ENCODE measurements at regions not wholly inside any gene's neighbourhood (a gene's known extent, or its start where the extent isn't known, plus 50 kb on each side); places are given as distances from the start of the nearest gene placed in this dataset.

- Histone ChIP-seq H3K36me3 (ENCODE audit: insufficient read depth, low read length, poor library complexity, severe bottlenecking) (no peaks in the 10 kb centered on the region), H3K27me3 (replicated peaks; ENCODE audit: insufficient read depth, low read depth, low read length, poor library complexity) (no peaks in the 10 kb centered on the region), H3K27ac (ENCODE audit: low read depth, low read length, poor library complexity, severe bottlenecking) (no peak overlapping the region), H3K4me3 (ENCODE audit: low read depth, low read length, poor library complexity, severe bottlenecking) (no peak overlapping the region), H3K9me3 (ENCODE audit: low read depth, low read length, poor library complexity, severe bottlenecking) (no peaks in the 10 kb centered on the region), H3K4me1 (ENCODE audit: insufficient read depth, low read length, poor library complexity, severe bottlenecking) (no peaks in the 10 kb centered on the region)
- no TSS peak for BruUV-seq (replicated peaks)
- no peak for DNase-seq (ENCODE audit: low spot score)
- POLR2A ChIA-PET (ENCODE audit: low non-redundant PET), result no interaction called here
- intact Hi-C loops (cut with micrococcal nuclease; ENCODE audit: unreplicated experiment), result no loop called here
- CTCF ChIA-PET, result no interaction called here
- TF ChIP-seq EZH2 (IDR thresholded peaks at IDR 0.05; ENCODE audit: borderline replicate concordance, low read depth, low read length, poor library complexity, severe bottlenecking) (no peak), CTCF (conservative IDR thresholded peaks at IDR 0.05; ENCODE audit: low read depth, low read length) (no peak)
Measured at GRCh38 chr11:11213117-11213516, 139.9 kb downstream of the CSNK2A3 start.

DNA sequence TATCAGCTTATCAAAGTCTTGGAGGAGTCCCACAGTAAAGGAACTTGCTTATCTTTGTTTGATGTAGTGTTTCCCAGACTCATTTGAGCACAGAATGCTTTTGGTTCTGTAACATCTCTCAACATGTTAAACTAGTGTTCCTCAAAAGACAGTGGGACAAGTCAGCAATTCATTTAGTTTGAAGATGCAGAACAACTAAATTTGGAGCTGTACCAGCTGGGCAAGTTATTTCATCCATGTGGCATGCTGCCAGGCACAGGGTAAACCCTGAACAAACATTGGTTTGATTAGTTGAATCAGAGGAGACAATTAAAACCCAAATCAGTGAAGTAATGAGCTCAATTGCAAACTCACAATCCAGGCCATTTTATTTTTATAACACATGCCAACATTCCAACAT, 141.2 kb downstream of the CSNK2A3 start:
- no peak for DNase-seq (ENCODE audit: low spot score)
- CTCF ChIA-PET, result no interaction called here

GRCh38 chr11:11211186-11211585, 141.9 kb downstream of the CSNK2A3 start:
- intact Hi-C loops (cut with micrococcal nuclease; ENCODE audit: unreplicated experiment), result no loop called here
- no peaks in the 10 kb centered on the region for H3K4me1 ChIP-seq (ENCODE audit: insufficient read depth, low read length, poor library complexity, severe bottlenecking)
- no peaks in the 10 kb centered on the region for H3K36me3 ChIP-seq (ENCODE audit: insufficient read depth, low read length, poor library complexity, severe bottlenecking)
- TF ChIP-seq CTCF (conservative IDR thresholded peaks at IDR 0.05; ENCODE audit: low read depth, low read length), result no peak
- no peak for DNase-seq (ENCODE audit: low spot score)
- H3K27me3 ChIP-seq (replicated peaks; ENCODE audit: insufficient read depth, low read depth, low read length, poor library complexity), result no peaks in the 10 kb centered on the region
- CTCF ChIA-PET, result no interaction called here
- H3K9me3 ChIP-seq (ENCODE audit: low read depth, low read length, poor library complexity, severe bottlenecking), result no peaks in the 10 kb centered on the region
- no peak overlapping the region for H3K4me3 ChIP-seq (ENCODE audit: low read depth, low read length, poor library complexity, severe bottlenecking)
- POLR2A ChIA-PET (ENCODE audit: low non-redundant PET), result no interaction called here
- no peak overlapping the region for H3K27ac ChIP-seq (ENCODE audit: low read depth, low read length, poor library complexity, severe bottlenecking)
- no TSS peak for BruUV-seq (replicated peaks)

More for the DNA sequence above, 141.2 kb downstream of the CSNK2A3 start:
- no peaks in the 10 kb centered on the region for H3K27me3 ChIP-seq (replicated peaks; ENCODE audit: insufficient read depth, low read depth, low read length, poor library complexity)
- H3K36me3 ChIP-seq (ENCODE audit: insufficient read depth, low read length, poor library complexity, severe bottlenecking), result no peaks in the 10 kb centered on the region
- H3K9me3 ChIP-seq (ENCODE audit: low read depth, low read length, poor library complexity, severe bottlenecking), result no peaks in the 10 kb centered on the region
- BruUV-seq (replicated peaks), result no TSS peak
- H3K27ac ChIP-seq (ENCODE audit: low read depth, low read length, poor library complexity, severe bottlenecking), result no peak overlapping the region
- H3K4me3 ChIP-seq (ENCODE audit: low read depth, low read length, poor library complexity, severe bottlenecking), result no peak overlapping the region
- no peaks in the 10 kb centered on the region for H3K4me1 ChIP-seq (ENCODE audit: insufficient read depth, low read length, poor library complexity, severe bottlenecking)
- POLR2A ChIA-PET (ENCODE audit: low non-redundant PET), result no interaction called here
- no peak for TF ChIP-seq CTCF (conservative IDR thresholded peaks at IDR 0.05; ENCODE audit: low read depth, low read length)
- TF ChIP-seq EZH2 (IDR thresholded peaks at IDR 0.05; ENCODE audit: borderline replicate concordance, low read depth, low read length, poor library complexity, severe bottlenecking), result no peak
- intact Hi-C loops (cut with micrococcal nuclease; ENCODE audit: unreplicated experiment), result no loop called here

Data from A673 (cell line).